Rectal smooth muscle tissue (tissue), 1 donor: ENCODE measurements at regions not wholly inside any gene's neighbourhood (a gene's known extent, or its start where the extent isn't known, plus 50 kb on each side); places are given as distances from the start of the nearest gene placed in this dataset.

Experiments used
- H3K27ac ChIP-seq: one replicate; pipeline ENCODE4 v1.7.0; 2013; ENCODE audit warnings: low read depth, low read length, inconsistent platforms
- H3K27me3 ChIP-seq: one replicate; pipeline ENCODE4 v1.7.0; 2013; ENCODE audit warnings: low read length; ENCODE audit not compliant: control insufficient read depth, insufficient read depth
- H3K36me3 ChIP-seq: one replicate; pipeline ENCODE4 v1.7.0; 2013; ENCODE audit warnings: low read length; ENCODE audit not compliant: control insufficient read depth, insufficient read depth
- H3K4me1 ChIP-seq: one replicate; pipeline ENCODE4 v1.7.0; 2013; ENCODE audit warnings: low read length; ENCODE audit not compliant: control insufficient read depth, insufficient read depth
- H3K4me3 ChIP-seq: one replicate; pipeline ENCODE4 v1.7.0; 2013; ENCODE audit warnings: low read length
- H3K9ac ChIP-seq: one replicate; pipeline ENCODE4 v1.7.0; 2013; ENCODE audit warnings: low read length

DNA sequence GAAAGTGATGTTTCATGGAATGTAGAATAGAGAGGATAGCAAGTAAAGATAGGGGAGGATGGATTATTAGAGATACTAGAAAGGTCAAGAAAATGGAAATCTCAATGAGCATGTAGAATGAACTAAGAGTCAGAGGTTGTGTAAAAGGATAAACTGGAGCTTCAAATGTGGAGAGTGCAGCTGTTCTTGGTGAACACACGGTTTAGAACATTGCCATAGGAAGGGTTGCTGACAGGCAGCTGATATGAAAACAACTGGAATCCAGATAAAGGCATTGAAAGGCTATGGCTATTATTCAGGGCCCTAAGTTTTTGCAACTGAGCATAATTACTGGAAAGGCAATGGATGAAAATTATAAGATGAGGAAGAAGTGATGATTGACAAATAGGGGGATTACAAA is 239.6 kb upstream of the VEGFC start:
- Histone ChIP-seq H3K9ac (no peak overlapping the region), H3K4me3 (no peak overlapping the region), H3K27ac (no peak overlapping the region), H3K27me3 (no peaks in the 10 kb centered on the region), H3K36me3 (no peaks in the 10 kb centered on the region), H3K4me1 (no peaks in the 10 kb centered on the region)

DNA sequence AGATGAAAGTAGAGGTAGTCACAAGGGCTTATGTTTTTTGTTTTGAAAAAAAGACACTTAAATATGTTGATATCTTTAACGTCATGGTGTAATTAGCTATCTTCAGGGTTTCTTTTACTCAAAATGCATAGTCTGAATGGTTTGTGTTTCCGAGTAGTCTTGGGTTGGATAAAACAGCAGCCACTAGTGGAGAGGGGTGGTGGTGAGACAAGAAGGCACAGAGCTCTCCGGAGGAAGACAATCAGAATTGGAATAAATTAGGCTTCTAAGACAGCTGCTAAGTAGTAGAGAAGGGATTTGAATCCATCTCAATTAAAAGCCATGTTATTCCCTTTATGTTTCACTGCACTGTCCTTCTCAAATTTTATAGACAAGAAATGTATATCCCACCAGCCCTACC is 240.4 kb upstream of the VEGFC start:
- no peak overlapping the region for H3K4me3 ChIP-seq
- no peak overlapping the region for H3K27ac ChIP-seq
- no peaks in the 10 kb centered on the region for H3K4me1 ChIP-seq
- no peaks in the 10 kb centered on the region for H3K27me3 ChIP-seq
- no peak overlapping the region for H3K9ac ChIP-seq
- H3K36me3 ChIP-seq: no peaks in the 10 kb centered on the region

DNA sequence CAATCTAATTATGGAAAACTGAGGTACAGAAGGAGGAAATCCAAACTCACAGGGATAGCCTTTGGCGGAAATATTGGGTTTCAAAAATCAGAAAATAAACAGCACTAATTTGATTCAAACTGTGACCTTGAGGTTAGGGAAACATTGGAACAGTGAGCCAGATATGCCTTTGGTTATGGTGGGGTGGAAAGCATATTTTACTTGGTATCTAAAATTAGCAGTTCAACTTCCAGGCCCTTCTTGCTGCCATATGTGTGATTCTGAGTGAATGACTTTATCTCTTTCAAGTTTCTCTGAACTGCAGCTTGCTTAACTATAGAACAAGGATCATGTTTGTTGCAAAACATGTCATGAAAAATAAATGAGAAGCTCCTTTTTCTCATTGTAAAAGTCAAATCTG is 240.9 kb upstream of the VEGFC start:
- Histone ChIP-seq H3K27me3 (no peaks in the 10 kb centered on the region), H3K4me1 (no peaks in the 10 kb centered on the region), H3K4me3 (no peak overlapping the region), H3K9ac (no peak overlapping the region), H3K36me3 (no peaks in the 10 kb centered on the region), H3K27ac (no peak overlapping the region)

GRCh38 chr4:177041356-177041755 is 248.6 kb upstream of the VEGFC start:
- Histone ChIP-seq H3K27ac (no peak overlapping the region), H3K27me3 (no peaks in the 10 kb centered on the region), H3K36me3 (no peaks in the 10 kb centered on the region), H3K9ac (no peak overlapping the region), H3K4me1 (no peaks in the 10 kb centered on the region), H3K4me3 (no peak overlapping the region)

DNA sequence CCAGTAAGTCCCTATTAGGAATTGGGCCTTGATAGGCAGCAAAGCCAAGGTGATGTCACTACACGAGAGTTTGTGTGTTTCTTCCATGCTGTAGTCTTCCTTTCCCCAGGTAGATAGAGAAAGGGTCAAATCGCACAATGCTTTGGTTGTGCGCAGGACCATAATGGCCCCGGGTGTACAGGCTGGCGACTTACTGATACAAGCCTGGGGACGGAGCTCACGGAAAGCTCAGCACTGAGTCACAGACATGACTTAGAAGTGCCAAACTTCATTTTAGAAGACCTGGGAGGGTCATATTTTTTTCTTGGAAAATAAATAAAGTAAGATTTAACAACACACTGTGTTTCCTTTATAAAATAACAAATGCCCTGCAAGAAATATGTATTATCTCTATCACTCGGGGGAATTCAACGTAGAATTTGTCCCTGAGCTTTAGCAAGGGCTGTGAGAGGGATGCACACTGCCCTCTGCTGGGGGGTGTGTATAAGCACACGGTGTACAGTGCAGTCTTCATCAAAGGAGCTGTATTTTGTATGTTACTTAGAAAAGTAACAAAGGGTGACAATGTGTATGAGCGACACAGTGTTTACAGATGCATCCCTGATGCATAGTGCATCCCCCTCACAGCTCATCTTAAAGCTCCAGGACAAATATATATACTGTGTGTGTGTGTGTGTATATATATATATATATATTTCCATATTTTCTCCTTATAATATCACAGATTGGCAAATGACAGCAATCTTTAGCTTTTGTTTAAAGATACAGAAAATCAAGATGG is 254.5 kb upstream of the VEGFC start:
- no peak overlapping the region for H3K27ac ChIP-seq

DNA sequence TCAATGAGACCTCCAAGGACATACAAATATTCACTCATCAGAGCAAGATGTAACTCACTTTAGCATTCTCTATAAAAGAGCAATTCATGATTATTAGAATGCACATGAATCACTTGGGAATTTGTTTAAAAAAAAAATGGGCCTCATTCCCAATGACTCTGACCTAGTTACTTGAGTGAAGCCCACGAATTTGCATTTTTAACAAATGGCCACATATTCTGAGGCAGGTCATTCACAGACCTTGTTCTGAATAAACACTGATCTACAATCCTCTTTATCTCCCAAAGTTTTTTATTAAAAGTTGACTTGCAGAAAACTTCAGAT is 255.1 kb upstream of the VEGFC start:
- H3K4me1 ChIP-seq: no peaks in the 10 kb centered on the region
- H3K9ac ChIP-seq: no peak overlapping the region
- H3K4me3 ChIP-seq: no peak overlapping the region
- no peak overlapping the region for H3K27ac ChIP-seq
- H3K27me3 ChIP-seq: no peaks in the 10 kb centered on the region
- no peaks in the 10 kb centered on the region for H3K36me3 ChIP-seq

More for the DNA sequence above, 254.5 kb upstream of the VEGFC start:
- no peak overlapping the region for H3K4me3 ChIP-seq
- no peaks in the 10 kb centered on the region for H3K36me3 ChIP-seq
- H3K9ac ChIP-seq: no peak overlapping the region
- H3K27me3 ChIP-seq: no peaks in the 10 kb centered on the region
- H3K4me1 ChIP-seq: no peaks in the 10 kb centered on the region

GRCh38 chr4:177051473-177052060 is 258.1 kb upstream of the NEIL3 start:
- Histone ChIP-seq H3K4me1 (no peaks in the 10 kb centered on the region), H3K27ac (no peak overlapping the region), H3K27me3 (no peaks in the 10 kb centered on the region), H3K36me3 (no peaks in the 10 kb centered on the region), H3K9ac (no peak overlapping the region), H3K4me3 (no peak overlapping the region)

- no peaks in the 10 kb centered on the region for H3K36me3 ChIP-seq
- H3K4me3 ChIP-seq: no peak overlapping the region
- H3K9ac ChIP-seq: no peak overlapping the region
- no peaks in the 10 kb centered on the region for H3K27me3 ChIP-seq
- no peak overlapping the region for H3K27ac ChIP-seq
- H3K4me1 ChIP-seq: no peaks in the 10 kb centered on the region
These were observed 257.3 kb upstream of the NEIL3 start for GRCh38 chr4:177052211-177052934.

- H3K27me3 ChIP-seq: no peaks in the 10 kb centered on the region
- H3K27ac ChIP-seq: no peak overlapping the region
- H3K4me1 ChIP-seq: no peaks in the 10 kb centered on the region
- H3K36me3 ChIP-seq: no peaks in the 10 kb centered on the region
- H3K4me3 ChIP-seq: no peak overlapping the region
- no peak overlapping the region for H3K9ac ChIP-seq
These were observed 252.5 kb upstream of the NEIL3 start for GRCh38 chr4:177057186-177057585.

- no peak overlapping the region for H3K9ac ChIP-seq
- no peak overlapping the region for H3K27ac ChIP-seq
- H3K27me3 ChIP-seq: no peaks in the 10 kb centered on the region
- no peaks in the 10 kb centered on the region for H3K4me1 ChIP-seq
- no peak overlapping the region for H3K4me3 ChIP-seq
- no peaks in the 10 kb centered on the region for H3K36me3 ChIP-seq
These were observed 245.6 kb upstream of the NEIL3 start for GRCh38 chr4:177064116-177064515.

DNA sequence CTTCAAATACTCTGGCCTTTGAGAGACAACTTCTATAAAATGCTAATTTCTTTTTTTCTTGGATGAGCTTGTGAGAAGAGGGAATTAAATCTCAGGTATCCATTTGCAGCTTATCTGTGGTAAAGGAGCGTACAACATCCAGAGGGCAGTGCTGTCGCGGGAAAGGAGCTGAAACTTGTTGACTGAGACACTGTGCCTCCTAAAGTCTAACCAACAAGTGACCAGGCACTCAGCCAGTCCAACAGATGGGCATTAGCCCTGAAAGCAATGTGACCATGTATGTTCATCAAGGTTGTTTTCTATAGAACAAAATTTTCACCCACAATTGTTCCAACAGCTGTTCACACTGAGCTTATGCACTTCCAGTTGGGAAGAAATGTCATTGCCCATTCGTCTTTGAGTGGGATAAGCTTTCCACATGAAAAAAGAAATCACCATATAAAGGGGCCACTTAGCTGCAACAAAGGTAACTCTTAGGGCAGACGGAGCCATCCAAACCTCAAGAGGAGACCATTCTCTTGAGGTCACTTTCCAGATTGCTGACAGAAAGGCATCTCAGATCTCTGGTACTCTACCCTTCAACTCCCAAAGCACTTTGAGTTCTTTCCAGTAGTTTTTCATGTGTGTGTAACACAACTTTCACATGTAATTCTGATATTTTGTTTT is 244.8 kb upstream of the NEIL3 start:
- no peak overlapping the region for H3K27ac ChIP-seq
- no peak overlapping the region for H3K9ac ChIP-seq
- H3K4me1 ChIP-seq: no peaks in the 10 kb centered on the region
- H3K36me3 ChIP-seq: no peaks in the 10 kb centered on the region
- no peak overlapping the region for H3K4me3 ChIP-seq
- H3K27me3 ChIP-seq: no peaks in the 10 kb centered on the region

DNA sequence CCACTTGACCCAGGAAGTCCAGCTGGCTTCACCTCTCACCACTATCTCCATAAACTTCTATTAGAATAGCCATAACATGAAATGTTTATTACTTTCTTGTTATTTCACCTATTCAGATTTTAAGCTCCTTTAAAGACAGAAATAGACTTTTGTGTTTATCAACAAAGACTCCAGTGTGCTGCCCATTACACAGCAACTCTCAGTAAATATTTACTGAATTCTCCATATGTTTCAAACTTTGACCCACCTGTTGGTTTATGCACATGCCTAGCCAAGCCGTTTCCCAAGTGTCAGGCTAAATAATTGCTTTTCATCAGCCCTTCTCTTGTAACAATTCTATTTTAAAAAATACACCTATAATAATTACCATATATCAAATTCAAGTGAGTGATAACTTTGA is 242.9 kb upstream of the NEIL3 start:
- no peaks in the 10 kb centered on the region for H3K36me3 ChIP-seq
- no peak overlapping the region for H3K9ac ChIP-seq
- no peaks in the 10 kb centered on the region for H3K27me3 ChIP-seq
- H3K27ac ChIP-seq: no peak overlapping the region
- H3K4me3 ChIP-seq: no peak overlapping the region
- no peaks in the 10 kb centered on the region for H3K4me1 ChIP-seq
